H1 (cell line): ENCODE measurements at regions not wholly inside any gene's neighbourhood (a gene's known extent, or its start where the extent isn't known, plus 50 kb on each side); places are given as distances from the start of the nearest gene placed in this dataset.

ENCODE experiments used
- CTCF ChIA-PET: fragments of 300-600 bp; sonication (Branson Sonifier 250); formaldehyde crosslinking; loops from one replicate; lab custom pipeline; 2021; ENCODE audit not compliant: partially characterized antibody; lab: Charles Lee
- POLR2A ChIA-PET: fragments of 300-600 bp; sonication (Branson Sonifier 250); formaldehyde crosslinking; loops from one replicate; lab custom pipeline; 2021; ENCODE audit warnings: inconsistent platforms; ENCODE audit not compliant: partially characterized antibody; lab: Charles Lee
- DNase-seq, 2 experiments: peaks; one replicate each; pipeline versions ENCODE4 v3.0.0 to v3.0.0-alpha.2; 2010 to 2022; ENCODE audit warnings: low spot score in 2 of 2, low read depth in 1 of 2, mixed read lengths in 1 of 2
- FAIRE-seq: peaks from 2 replicates; lab custom pipeline; 2011; peaks lifted over from hg19 to GRCh38; lab: Jason Lieb, UNC
- H2AFZ ChIP-seq: 2 replicates; pipeline ENCODE4 v1.8.1; 2012; ENCODE audit warnings: low read length, inconsistent platforms
- H2AK5ac ChIP-seq: 2 replicates; pipeline ENCODE4 v1.6.1; 2013; ENCODE audit warnings: low read depth, low read length
- H2BK120ac ChIP-seq: replicated peaks from 2 replicates; pipeline ENCODE3; 2013; ENCODE audit warnings: low read depth, low read length, inconsistent platforms
- H2BK12ac ChIP-seq: 2 replicates; pipeline ENCODE4 v1.6.1; 2013; ENCODE audit warnings: low read depth, low read length
- H2BK15ac ChIP-seq: 2 replicates; pipeline ENCODE4 v1.6.1; 2013; ENCODE audit warnings: low read length
- H2BK20ac ChIP-seq: 2 replicates; pipeline ENCODE4 v1.6.1; 2013; ENCODE audit warnings: low read length
- H2BK5ac ChIP-seq: 2 replicates; pipeline ENCODE4 v1.6.1; 2013; ENCODE audit warnings: low read depth, low read length
- H3K14ac ChIP-seq: 2 replicates; pipeline ENCODE4 v1.6.1; 2013; ENCODE audit warnings: inconsistent platforms; ENCODE audit not compliant: insufficient read length
- H3K18ac ChIP-seq: 2 replicates; pipeline ENCODE4 v1.6.1; 2013; ENCODE audit warnings: low read length; ENCODE audit errors: extremely low read depth
- H3K23ac ChIP-seq: 2 replicates; pipeline ENCODE4 v1.6.1; 2013; ENCODE audit warnings: inconsistent platforms; ENCODE audit not compliant: insufficient read length
- H3K23me2 ChIP-seq: 2 replicates; pipeline ENCODE4 v1.6.1; 2013; ENCODE audit warnings: low read depth, low read length
- H3K27ac ChIP-seq: 2 replicates; pipeline ENCODE4 v1.6.1; 2011; ENCODE audit warnings: low read depth, low read length, inconsistent platforms
- H3K27me3 ChIP-seq, 4 experiments: replicated peaks in 1 of 4; 1 replicate in 1 of 4; 2 replicates in 3 of 4; pipeline versions ENCODE4 v1.6.1 to v1.8.1; 2011 to 2013; ENCODE audit warnings: low read length in 3 of 4, mild to moderate bottlenecking in 3 of 4, inconsistent platforms in 2 of 4, mixed read lengths in 2 of 4, moderate library complexity in 1 of 4; ENCODE audit not compliant: control insufficient read depth in 3 of 4, insufficient read depth in 3 of 4; ENCODE audit errors: extremely low read depth in 1 of 4
- H3K36me3 ChIP-seq, 4 experiments: 2 replicates each; pipeline versions ENCODE4 v1.6.1 to v1.8.1; 2011 to 2013; ENCODE audit warnings: mild to moderate bottlenecking in 4 of 4, low read length in 3 of 4, moderate library complexity in 2 of 4, control low read depth in 1 of 4, inconsistent platforms in 1 of 4; ENCODE audit not compliant: insufficient read depth in 4 of 4, control insufficient read depth in 2 of 4
- H3K4ac ChIP-seq: replicated peaks from 2 replicates; pipeline ENCODE3; 2013; ENCODE audit warnings: low read length, low read depth, mixed read lengths, inconsistent platforms; ENCODE audit not compliant: insufficient read length
- H3K4me1 ChIP-seq, 4 experiments: replicated peaks in 1 of 4; 1 replicate in 1 of 4; 2 replicates in 3 of 4; pipeline versions ENCODE4 v1.6.1 to v1.8.1; 2011 to 2013; ENCODE audit warnings: low read length in 3 of 4, inconsistent platforms in 2 of 4, mixed read lengths in 1 of 4; ENCODE audit not compliant: insufficient read depth in 4 of 4, control insufficient read depth in 3 of 4
- H3K4me2 ChIP-seq, 2 experiments: 2 replicates each; pipeline versions ENCODE4 v1.6.1 to v1.8.1; 2011 to 2013; ENCODE audit warnings: low read depth in 2 of 2, low read length in 2 of 2, control low read depth in 1 of 2, inconsistent platforms in 1 of 2, mild to moderate bottlenecking in 1 of 2; ENCODE audit not compliant: insufficient read depth in 1 of 2
- H3K4me3 ChIP-seq, 4 experiments: fragments of 200-600, 300-600 bp in 1 of 4; sonication (generic), shearing (Covaris generic), sonication (Bioruptor Twin) in 1 of 4; 2 replicates each; pipeline versions ENCODE4 v1.5.1 to v1.8.1; 2011 to 2016; ENCODE audit warnings: low read length in 4 of 4, low read depth in 3 of 4, control low read depth in 2 of 4, inconsistent platforms in 2 of 4, mild to moderate bottlenecking in 2 of 4, mixed read lengths in 1 of 4, moderate library complexity in 1 of 4; ENCODE audit not compliant: insufficient read depth in 2 of 4; ENCODE audit errors: extremely low read depth in 1 of 4
- H3K56ac ChIP-seq: replicated peaks from 2 replicates; pipeline ENCODE3; 2013; ENCODE audit warnings: low read depth, mild to moderate bottlenecking, mixed read lengths, low read length, inconsistent platforms; ENCODE audit not compliant: insufficient read length
- H3K79me1 ChIP-seq: 2 replicates; pipeline ENCODE4 v1.6.1; 2013; ENCODE audit warnings: low read depth, low read length, control low read depth
- H3K79me2 ChIP-seq, 2 experiments: 2 replicates each; pipeline versions ENCODE4 v1.6.1 to v1.8.1; 2012 to 2013; ENCODE audit warnings: low read length in 2 of 2, mild to moderate bottlenecking in 2 of 2, inconsistent platforms in 1 of 2; ENCODE audit not compliant: insufficient read depth in 2 of 2, control insufficient read depth in 1 of 2
- H3K9ac ChIP-seq, 4 experiments: replicated peaks in 1 of 4; 1 replicate in 1 of 4; 2 replicates in 3 of 4; pipeline versions ENCODE4 v1.6.1 to v1.8.1; 2011 to 2013; ENCODE audit warnings: low read depth in 3 of 4, low read length in 3 of 4, control low read depth in 2 of 4, mild to moderate bottlenecking in 2 of 4, moderate library complexity in 2 of 4, inconsistent platforms in 1 of 4; ENCODE audit errors: extremely low read depth in 1 of 4
- H3K9me3 ChIP-seq, 2 experiments: 2 replicates each; pipeline versions ENCODE4 v1.6.1 to v1.8.1; 2012 to 2013; ENCODE audit warnings: mild to moderate bottlenecking in 2 of 2, moderate library complexity in 2 of 2, control low read depth in 1 of 2, inconsistent platforms in 1 of 2, low read depth in 1 of 2, low read length in 1 of 2, mixed read lengths in 1 of 2; ENCODE audit not compliant: insufficient read depth in 2 of 2
- H4K20me1 ChIP-seq, 2 experiments: replicated peaks in 1 of 2; 2 replicates each; pipeline versions ENCODE3 to v1.8.1; 2011 to 2013; ENCODE audit warnings: inconsistent platforms in 2 of 2, low read length in 2 of 2, mild to moderate bottlenecking in 1 of 2; ENCODE audit not compliant: insufficient read depth in 2 of 2, control insufficient read depth in 1 of 2
- H4K5ac ChIP-seq: 2 replicates; pipeline ENCODE4 v1.6.1; 2013; ENCODE audit warnings: low read length, low read depth, mixed read lengths, inconsistent platforms; ENCODE audit not compliant: insufficient read length
- H4K8ac ChIP-seq: 2 replicates; pipeline ENCODE4 v1.8.0; 2013; ENCODE audit warnings: mild to moderate bottlenecking, moderate library complexity, low read length, inconsistent platforms; ENCODE audit not compliant: insufficient read depth; ENCODE audit errors: extremely low read depth
- H4K91ac ChIP-seq: replicated peaks from 2 replicates; pipeline ENCODE3; 2013; ENCODE audit warnings: low read length, mixed read lengths, inconsistent platforms; ENCODE audit not compliant: insufficient read length
- CREB1 ChIP-seq: IDR thresholded peaks from 2 replicates; pipeline ENCODE4 v1.6.1; 2012; ENCODE audit warnings: inconsistent platforms
- JUND ChIP-seq: IDR thresholded peaks from 2 replicates; pipeline ENCODE4 v1.6.1; 2011; ENCODE audit warnings: mild to moderate bottlenecking, improper control_type of control experiment, low read length
- RXRA ChIP-seq: IDR thresholded peaks from 2 replicates; pipeline ENCODE4 v1.6.1; 2011; ENCODE audit warnings: low read depth, mild to moderate bottlenecking, low read length, moderate library complexity; ENCODE audit not compliant: insufficient read depth
- SP2 ChIP-seq: IDR thresholded peaks from 2 replicates; pipeline ENCODE4 v1.6.1; 2012; ENCODE audit warnings: mild to moderate bottlenecking, low read length, inconsistent platforms
- WGBS, 2 experiments: shearing (Covaris generic) in 1 of 2; methylation state at CpG; one replicate each; pipeline versions ENCODE4 v1.1.6 to v1.1.7; 2013 to 2015; ENCODE audit warnings: low lambda C conversion rate in 2 of 2, mixed read lengths in 2 of 2, inconsistent platforms in 1 of 2, low coverage in 1 of 2, missing lambda C conversion rate in 1 of 2; ENCODE audit not compliant: insufficient replicate concordance in 2 of 2, insufficient coverage in 1 of 2, insufficient read length in 1 of 2; ENCODE audit errors: extremely low coverage in 1 of 2, missing lambda C conversion rate in 1 of 2; 5-methylcytosine and 5-hydroxymethylcytosine counted together
- TF ChIP-seq, protein P1 (sequence below): IDR thresholded peaks from 2 replicates; pipeline ENCODE4 v1.6.1; 2011; ENCODE audit warnings: low read length, improper control_type of control experiment

DNA sequence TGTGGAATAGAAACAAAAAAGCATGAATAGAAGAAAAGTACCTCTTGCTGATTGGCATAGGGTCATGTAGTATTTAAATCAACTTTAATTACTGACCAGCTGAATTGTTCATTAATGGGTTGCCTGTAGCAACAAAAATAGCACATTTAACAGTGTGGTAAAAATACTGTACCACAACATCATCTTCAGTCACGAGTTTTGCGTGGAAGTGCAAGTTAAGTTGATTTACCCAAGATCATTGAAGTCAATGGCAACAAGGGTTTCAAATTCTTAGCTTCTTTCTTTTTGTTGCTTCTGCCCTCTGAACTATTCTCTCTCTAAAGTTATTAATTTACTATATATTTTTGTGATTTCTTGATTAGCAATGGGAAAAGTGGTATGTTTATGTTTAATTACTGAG is 526.6 kb downstream of the C4orf33 start:
- H3K27ac ChIP-seq = no peak overlapping the region
- no peak overlapping the region for H2BK12ac ChIP-seq
- H3K36me3 ChIP-seq = no peaks in the 10 kb centered on the region
- no peak overlapping the region for H2BK120ac ChIP-seq
- no peaks in the 10 kb centered on the region for H3K79me1 ChIP-seq
- H3K23me2 ChIP-seq = no peaks in the 10 kb centered on the region
- no peak overlapping the region for H2BK20ac ChIP-seq
- H4K91ac ChIP-seq = no peak overlapping the region
- FAIRE-seq (no peak), DNase-seq (no peak)
- no peaks in the 10 kb centered on the region for H3K79me2 ChIP-seq
- H4K8ac ChIP-seq = no peak overlapping the region
- no peak overlapping the region for H2AFZ ChIP-seq
- no peak overlapping the region for H3K4me3 ChIP-seq
- no peak overlapping the region for H2AK5ac ChIP-seq
- 89% methylated on average over 2 of the region's 2 CpGs; no CpG with 5 or more reads in 1 of the 2 experiments for WGBS, 2 experiments
- H2BK15ac ChIP-seq = no peak overlapping the region
- POLR2A ChIA-PET = no interaction called here
- no peak overlapping the region for H3K56ac ChIP-seq
- H3K23ac ChIP-seq = no peak overlapping the region
- H3K9me3 ChIP-seq = no peaks in the 10 kb centered on the region
- H3K27me3 ChIP-seq = no peaks in the 10 kb centered on the region
- no peak overlapping the region for H3K4ac ChIP-seq
- H4K5ac ChIP-seq = no peak overlapping the region
- H4K20me1 ChIP-seq = no peaks in the 10 kb centered on the region
- no peak overlapping the region for H3K9ac ChIP-seq
- H2BK5ac ChIP-seq = no peak overlapping the region
- CTCF ChIA-PET = interaction anchor here (1.3 to 1.4 kb wide), 2 partner anchors 19 to 22 kb away, joined by 3 to 4 read pairs; no protein-coding TSS in a partner anchor
- no peak overlapping the region for H3K4me2 ChIP-seq
- TF ChIP-seq, protein P1, sequence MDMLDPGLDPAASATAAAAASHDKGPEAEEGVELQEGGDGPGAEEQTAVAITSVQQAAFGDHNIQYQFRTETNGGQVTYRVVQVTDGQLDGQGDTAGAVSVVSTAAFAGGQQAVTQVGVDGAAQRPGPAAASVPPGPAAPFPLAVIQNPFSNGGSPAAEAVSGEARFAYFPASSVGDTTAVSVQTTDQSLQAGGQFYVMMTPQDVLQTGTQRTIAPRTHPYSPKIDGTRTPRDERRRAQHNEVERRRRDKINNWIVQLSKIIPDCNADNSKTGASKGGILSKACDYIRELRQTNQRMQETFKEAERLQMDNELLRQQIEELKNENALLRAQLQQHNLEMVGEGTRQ = no peak
- no peak for TF ChIP-seq RXRA
- TF ChIP-seq SP2 = no peak
- no peak for TF ChIP-seq JUND
- TF ChIP-seq CREB1 = no peak
- no peak overlapping the region for H3K14ac ChIP-seq
- H3K18ac ChIP-seq = no peak overlapping the region
- H3K4me1 ChIP-seq = no peaks in the 10 kb centered on the region
